GM23338 (cell line): ENCODE measurements at regions not wholly inside any gene's neighbourhood (a gene's known extent, or its start where the extent isn't known, plus 50 kb on each side); places are given as distances from the start of the nearest gene placed in this dataset.

Source experiments
- ATAC-seq: fragments of 200-7000 bp; cut with Tn5 transposase; 3 replicates; pipeline ENCODE4 v1.9.1; 2020
- DNase-seq: peaks from one replicate; pipeline ENCODE4 v3.0.0-alpha.2; 2015; ENCODE audit warnings: low spot score
- H2AFZ ChIP-seq: fragments of 200-600 bp; sonication (generic); 2 replicates; pipeline ENCODE4 v1.8.0; 2016; ENCODE audit warnings: antibody characterized with exemption, mild to moderate bottlenecking, moderate library complexity
- H3F3A ChIP-seq: fragments of 200-600 bp; sonication (generic); replicated peaks from 2 replicates; pipeline ENCODE4 v1.8.0; 2017; ENCODE audit warnings: antibody characterized with exemption, mixed run types, low read depth
- H3K27ac ChIP-seq: fragments of 200-600 bp; sonication (generic); 2 replicates; pipeline ENCODE4 v1.6.1; 2016; ENCODE audit warnings: low read depth
- H3K27me3 ChIP-seq: fragments of 200-600 bp; sonication (generic); 2 replicates; pipeline ENCODE4 v1.8.0; 2016; ENCODE audit warnings: mild to moderate bottlenecking, mixed run types, moderate library complexity; ENCODE audit not compliant: insufficient read depth
- H3K36me3 ChIP-seq: fragments of 200-600 bp; sonication (generic); 2 replicates; pipeline ENCODE4 v1.8.0; 2016; ENCODE audit warnings: mild to moderate bottlenecking; ENCODE audit not compliant: insufficient read depth
- H3K4me1 ChIP-seq: fragments of 200-600 bp; sonication (generic); 2 replicates; pipeline ENCODE4 v1.8.0; 2016; ENCODE audit warnings: mild to moderate bottlenecking, moderate library complexity; ENCODE audit not compliant: insufficient read depth
- H3K4me2 ChIP-seq: fragments of 200-600 bp; sonication (generic); 2 replicates; pipeline ENCODE4 v1.7.1; 2017; ENCODE audit warnings: mixed run types
- H3K4me3 ChIP-seq: fragments of 200-600 bp; sonication (generic); 2 replicates; pipeline ENCODE4 v1.6.1; 2016; ENCODE audit warnings: mixed run types
- H3K79me2 ChIP-seq: fragments of 200-600 bp; sonication (generic); replicated peaks from 2 replicates; pipeline ENCODE4 v1.8.0; 2017; ENCODE audit warnings: mild to moderate bottlenecking; ENCODE audit not compliant: insufficient read depth
- H3K9me2 ChIP-seq: fragments of 200-600 bp; sonication (generic); 2 replicates; pipeline ENCODE4 v1.8.0; 2017; ENCODE audit not compliant: insufficient read depth
- H4K20me1 ChIP-seq: fragments of 200-600 bp; sonication (generic); replicated peaks from 2 replicates; pipeline ENCODE4 v1.8.0; 2017; ENCODE audit warnings: mild to moderate bottlenecking; ENCODE audit not compliant: insufficient read depth
- H3K27ac Mint-ChIP-seq: 2 replicates; pipeline ENCODE4 v1.8.0; 2020; ENCODE audit warnings: inconsistent platforms, mild to moderate bottlenecking, moderate library complexity, mixed read lengths
- H3K27me3 Mint-ChIP-seq: 3 replicates; pipeline ENCODE4 v1.8.0; 2022; ENCODE audit warnings: low read depth, mild to moderate bottlenecking, moderate library complexity, mixed read lengths, inconsistent platforms; ENCODE audit not compliant: insufficient read depth, poor library complexity
- H3K36me3 Mint-ChIP-seq: 3 replicates; pipeline ENCODE4 v1.8.0; 2021; ENCODE audit warnings: low read depth, mild to moderate bottlenecking, inconsistent platforms, moderate library complexity, mixed read lengths
- H3K4me1 Mint-ChIP-seq: 3 replicates; pipeline ENCODE4 v1.8.0; 2020; ENCODE audit warnings: mild to moderate bottlenecking, inconsistent platforms, mixed read lengths
- H3K4me3 Mint-ChIP-seq: 3 replicates; pipeline ENCODE4 v1.8.0; 2021; ENCODE audit warnings: moderate library complexity, mild to moderate bottlenecking, inconsistent platforms, mixed read lengths
- H3K9me3 Mint-ChIP-seq: 3 replicates; pipeline ENCODE4 v1.8.0; 2020; ENCODE audit warnings: moderate library complexity, mild to moderate bottlenecking, inconsistent platforms, mixed read lengths
- CTCF ChIP-seq, 2 experiments: fragments of 200-600 bp in 1 of 2; sonication (generic) in 1 of 2; conservative IDR thresholded peaks; 2 replicates each; pipeline versions ENCODE4 v1.5.1 to v1.6.1; 2016 to 2017; ENCODE audit warnings: antibody characterized with exemption in 2 of 2, low read depth in 2 of 2, mild to moderate bottlenecking in 2 of 2, moderate library complexity in 1 of 2
- REST ChIP-seq: IDR thresholded peaks from one replicate; pipeline ENCODE4 v1.6.1; 2018; ENCODE audit warnings: antibody characterized with exemption; ENCODE audit not compliant: unreplicated experiment
- STAT1 ChIP-seq: IDR thresholded peaks from one replicate; pipeline ENCODE4 v1.6.1; 2016; ENCODE audit warnings: antibody characterized with exemption; ENCODE audit not compliant: unreplicated experiment
- ZNF462 ChIP-seq: fragments of 250-450 bp; sonication (Bioruptor Pico); IDR thresholded peaks from 2 replicates; pipeline ENCODE4 v1.5.0; 2020; ENCODE audit warnings: mild to moderate bottlenecking, moderate library complexity

GRCh38 chr16:86775511-86775921, 197.2 kb downstream of the FOXL1 start:
- peaks cover 3% of the 10 kb centered on the region; the same call in 1 of the 3 replicates for H3K4me1 Mint-ChIP-seq

More at GRCh38 chr16:86775511-86775921, 197.2 kb downstream of the FOXL1 start:
- H4K20me1 ChIP-seq = no peaks in the 10 kb centered on the region
- Mint-ChIP-seq H3K27ac (no peak overlapping the region), H3K36me3 (no peaks in the 10 kb centered on the region), H3K27me3 (peaks cover 2% of the 10 kb centered on the region), H3K9me3 (no peaks in the 10 kb centered on the region), H3K4me3 (no peak overlapping the region)
- H3K27ac ChIP-seq = no peak overlapping the region
- no peaks in the 10 kb centered on the region for H3F3A ChIP-seq
- no peak for TF ChIP-seq STAT1
- TF ChIP-seq ZNF462 (CRISPR knock-in tag) = no peak
- no peak for TF ChIP-seq REST
- TF ChIP-seq CTCF (conservative IDR thresholded peaks at IDR 0.05; ENCODE audit: low read depth in 2 of 2) = 0 out of 4 replicates have a peak, but pooled peaks of 1 of the 2 experiments have one; percentile 10
- no peaks in the 10 kb centered on the region for H3K36me3 ChIP-seq
- no peaks in the 10 kb centered on the region for H3K79me2 ChIP-seq
- no peak overlapping the region for H3K4me3 ChIP-seq
- DNase-seq (peak; percentile 30), ATAC-seq (peak; percentile 47)
- no peaks in the 10 kb centered on the region for H3K27me3 ChIP-seq
- H3K4me2 ChIP-seq = no peak overlapping the region
- H3K9me2 ChIP-seq = no peaks in the 10 kb centered on the region
- no peak overlapping the region; the same call in 1 of the 2 replicates for H2AFZ ChIP-seq
- no peaks in the 10 kb centered on the region for H3K4me1 ChIP-seq
